ENCODE measurements at regions not wholly inside any gene's neighbourhood (a gene's known extent, or its start where the extent isn't known, plus 50 kb on each side); places are given as distances from the start of the nearest gene placed in this dataset.

DNA sequence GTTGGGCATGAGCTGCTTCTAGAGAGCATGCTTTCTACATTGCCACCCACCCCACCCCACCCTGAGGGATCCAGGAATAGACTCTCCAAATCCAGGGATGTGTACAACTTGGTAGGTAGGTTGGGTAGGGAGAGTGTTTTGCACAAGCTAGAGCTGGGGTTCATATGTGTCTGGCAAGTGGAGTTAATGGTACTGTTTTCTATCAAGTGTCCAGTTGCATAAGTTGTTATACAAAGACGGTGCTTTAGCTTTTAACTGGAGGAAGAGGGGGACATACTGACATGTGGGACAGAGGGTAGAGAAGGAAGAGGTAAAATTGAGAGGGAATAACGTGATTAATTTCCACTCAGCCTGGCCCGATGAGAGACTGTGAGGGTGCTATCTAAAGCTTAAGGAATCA lies 51.0 kb upstream of the TNC start:
- no peak for DNase-seq

DNA sequence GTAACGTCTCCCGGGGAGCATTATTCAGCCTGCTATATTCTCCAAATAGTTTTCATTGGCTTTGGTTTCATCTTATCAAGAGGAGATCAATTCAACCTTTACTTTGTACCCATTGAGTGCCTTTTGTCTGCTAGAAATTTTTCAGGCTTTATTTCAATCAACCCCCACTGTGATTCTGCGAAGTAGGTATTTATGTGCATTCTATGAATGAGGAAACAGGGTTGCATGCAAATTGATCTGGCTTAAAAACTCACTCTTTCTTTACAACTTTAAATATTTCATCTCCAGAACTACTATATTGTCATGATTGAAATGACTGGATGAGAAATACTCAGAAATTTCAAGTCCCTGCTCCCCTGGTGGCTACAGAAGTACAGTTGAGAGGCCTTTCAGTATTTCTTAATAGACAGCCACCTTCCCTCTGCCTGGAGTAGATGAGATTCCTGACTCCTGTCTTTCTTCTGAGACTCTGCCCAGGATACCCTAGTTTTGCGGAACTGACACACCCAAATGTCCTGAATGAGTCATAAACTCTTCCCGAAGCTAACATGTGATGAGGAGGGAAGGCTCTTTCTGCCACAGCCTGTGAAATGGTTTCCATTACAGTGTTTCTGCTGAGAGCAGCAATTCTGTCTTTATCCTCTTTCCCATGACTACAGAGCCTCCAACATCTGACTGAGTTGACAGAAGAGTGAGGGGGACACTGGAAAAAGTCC lies 52.6 kb upstream of the TNC start:
- no peak for DNase-seq

- no peak for DNase-seq
These were observed 54.0 kb upstream of the TNC start for GRCh38 chr9:115171921-115172388.

GRCh38 chr9:115182264-115182663 lies 64.3 kb upstream of the TNC start:
- no peak for DNase-seq

- DNase-seq = no peak
These were observed 65.5 kb upstream of the TNC start for GRCh38 chr9:115183436-115183835.

DNA sequence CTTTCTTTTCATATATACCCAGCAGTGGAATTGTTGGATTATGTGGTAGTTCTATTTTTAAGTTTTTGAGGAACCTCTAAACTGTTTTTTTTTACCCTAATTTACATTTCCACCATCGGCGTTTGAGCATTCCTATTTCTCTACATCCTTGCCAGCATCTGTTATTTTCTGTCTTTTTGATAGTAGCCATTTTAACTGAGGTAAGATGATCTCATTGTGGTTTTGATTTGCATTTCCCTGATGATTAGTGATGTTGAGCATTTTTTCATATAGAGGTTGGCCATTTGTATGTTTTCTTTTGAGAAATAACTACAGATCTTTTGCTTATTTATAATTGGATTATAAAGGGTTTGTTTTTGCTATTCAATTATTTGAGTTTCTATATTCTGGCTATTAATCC lies 71.7 kb upstream of the TNC start:
- no peak for DNase-seq

DNA sequence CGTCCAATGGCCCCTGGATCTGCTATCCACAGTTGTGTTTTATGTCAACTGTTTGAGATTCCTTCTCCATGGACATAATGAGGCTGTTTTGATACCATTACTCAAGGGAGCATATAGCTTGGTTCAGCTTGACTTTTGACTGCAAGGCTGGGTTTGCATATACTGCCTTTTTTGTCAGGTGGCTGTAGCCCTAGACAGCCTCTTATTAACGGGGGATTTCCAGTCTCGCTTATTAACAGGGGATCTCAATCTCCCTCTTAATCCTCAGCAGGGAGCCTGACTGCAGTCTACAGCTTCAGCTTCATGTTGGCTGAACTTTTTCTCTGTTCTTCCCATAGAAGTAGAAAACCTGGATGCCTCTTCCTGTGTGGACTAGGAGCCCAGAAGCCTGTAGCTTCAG lies 73.7 kb upstream of the TNC start:
- no peak for DNase-seq

DNA sequence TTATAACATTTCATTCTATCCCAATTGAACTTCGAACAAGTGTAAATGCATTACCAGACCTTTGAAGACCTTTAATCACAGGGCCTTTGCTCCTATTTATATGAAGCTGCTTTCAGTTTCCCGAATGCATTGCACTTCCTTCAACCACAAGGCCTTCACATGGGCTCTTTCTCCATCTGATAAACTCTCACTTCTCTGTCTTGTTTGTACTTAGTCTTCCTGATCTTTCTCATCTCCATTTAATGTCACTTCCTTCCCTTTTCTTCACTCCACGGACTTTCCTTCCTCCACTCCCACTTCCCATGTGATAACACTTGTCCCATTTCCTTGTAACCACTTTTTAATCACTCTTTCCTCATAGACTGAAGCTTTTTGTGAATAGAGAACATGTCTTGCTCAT lies 74.3 kb upstream of the TNC start:
- no peak for DNase-seq

GRCh38 chr9:115192835-115193525 lies 75.0 kb upstream of the TNC start:
- no peak for DNase-seq

DNA sequence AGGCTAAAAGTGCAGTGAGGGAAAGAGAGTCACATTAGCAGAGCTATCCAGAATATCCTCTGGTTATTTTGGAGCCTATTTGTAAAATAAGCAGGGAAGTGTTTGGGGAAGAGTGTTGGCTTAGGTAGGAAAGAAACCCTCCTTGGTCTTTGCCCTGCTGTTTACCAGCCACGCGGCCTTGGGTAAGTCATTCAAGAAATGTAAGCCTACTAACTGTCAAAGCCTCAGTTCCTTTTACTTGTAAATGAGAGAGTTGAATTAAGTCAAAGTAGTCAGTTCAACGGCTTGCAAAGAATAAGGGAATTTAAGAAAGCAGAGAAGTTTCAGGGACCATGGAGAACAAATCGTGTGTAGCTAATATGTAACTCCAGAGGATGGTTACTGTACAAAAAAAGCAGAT lies 75.8 kb upstream of the TNC start:
- no peak for DNase-seq

GRCh38 chr9:115194216-115194615 lies 76.3 kb upstream of the TNC start:
- DNase-seq = no peak

- DNase-seq = no peak
These were observed 78.0 kb upstream of the TNC start for GRCh38 chr9:115195912-115196311.

- DNase-seq = no peak
These were observed 79.0 kb upstream of the TNC start for GRCh38 chr9:115196919-115197318.

GRCh38 chr9:115198001-115198400 lies 80.0 kb upstream of the TNC start:
- DNase-seq = no peak

GRCh38 chr9:115200711-115201505 lies 83.0 kb upstream of the TNC start:
- DNase-seq = no peak

DNA sequence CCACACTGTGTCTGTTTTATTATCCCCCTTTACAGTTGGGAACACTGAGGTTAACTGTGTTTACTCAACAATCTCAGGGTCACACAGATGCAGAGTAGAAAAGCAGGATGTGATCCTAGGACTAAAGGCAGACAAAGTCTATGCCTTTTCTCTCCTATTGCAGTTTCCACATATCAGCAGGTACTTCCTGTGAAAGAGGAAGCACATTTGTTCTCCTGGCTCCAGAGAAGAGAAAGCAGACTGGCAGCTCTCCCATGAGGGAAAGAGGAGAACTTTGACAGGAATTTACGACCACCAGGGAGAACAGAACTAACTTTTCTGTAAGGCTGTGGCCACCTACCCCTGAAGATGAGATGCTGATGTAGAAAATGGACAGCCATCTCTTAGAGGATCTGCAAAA lies 84.2 kb upstream of the TNC start:
- DNase-seq = no peak

DNA sequence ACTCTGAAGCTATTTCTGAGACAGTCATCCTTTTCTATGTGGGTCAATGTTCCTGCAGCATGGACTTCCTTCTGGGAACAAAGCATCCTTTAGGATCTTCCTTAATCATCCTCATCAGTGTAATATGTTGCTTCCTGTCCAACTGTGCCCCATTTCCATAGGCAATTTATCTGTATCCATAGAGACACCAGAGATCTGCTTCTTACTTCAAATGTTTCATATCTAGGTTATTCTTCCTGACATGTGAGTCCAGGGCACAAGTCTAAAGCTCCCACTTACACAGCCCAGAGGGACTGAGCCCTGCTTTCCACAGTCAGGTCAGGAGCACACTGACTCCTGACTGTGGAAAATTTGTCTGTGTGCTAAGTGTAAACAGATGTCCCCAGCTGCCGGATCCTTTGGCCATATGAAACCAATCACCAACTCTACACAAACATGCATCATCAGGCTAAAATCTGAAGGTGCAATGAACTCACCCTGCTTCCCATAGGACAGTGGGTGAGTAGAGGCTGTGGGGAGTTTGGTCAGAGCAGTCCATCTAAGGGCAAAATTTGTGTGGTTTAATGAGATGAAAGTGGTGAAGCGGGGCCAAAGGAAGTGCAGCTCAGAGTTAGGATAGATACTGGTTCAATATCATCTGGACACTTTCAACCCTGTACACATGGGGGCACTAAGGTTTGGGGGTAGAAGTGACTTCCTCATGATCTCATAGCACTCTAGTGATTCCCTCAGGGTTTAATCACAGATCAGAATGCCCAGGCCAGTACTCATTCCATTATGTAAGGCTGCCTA lies 85.2 kb upstream of the TNC start:
- no peak for DNase-seq

DNA sequence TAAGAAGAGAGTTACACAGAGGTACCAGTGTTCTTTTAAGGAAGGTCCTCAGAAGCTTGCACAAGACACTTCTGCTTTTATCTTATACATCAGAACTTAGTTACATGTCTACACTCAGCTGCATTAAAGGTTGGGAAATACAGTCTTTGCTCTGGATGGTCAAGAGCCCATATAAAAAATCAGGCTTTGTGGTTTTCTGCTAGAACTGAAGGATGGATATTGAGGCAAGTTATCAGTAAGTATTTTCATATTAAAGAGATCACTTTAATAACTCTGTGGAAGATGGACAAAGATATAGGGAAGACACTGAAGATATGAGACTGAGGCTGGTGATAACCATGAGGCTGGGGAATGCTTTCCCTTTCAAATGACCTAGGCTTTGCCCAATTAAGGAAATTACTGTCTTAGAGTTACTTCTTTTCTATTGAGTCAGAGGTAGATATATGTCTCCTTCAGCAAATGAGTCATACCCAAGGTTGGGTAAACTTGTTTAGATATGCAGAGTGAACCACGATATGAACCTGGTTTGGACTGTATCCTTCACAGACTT lies 87.0 kb upstream of the TNC start:
- DNase-seq = no peak

- no peak for DNase-seq
These were observed 89.3 kb upstream of the TNC start for GRCh38 chr9:115207003-115207836.

- no peak for DNase-seq
These were observed 90.5 kb upstream of the TNC start for GRCh38 chr9:115208501-115208900.

DNA sequence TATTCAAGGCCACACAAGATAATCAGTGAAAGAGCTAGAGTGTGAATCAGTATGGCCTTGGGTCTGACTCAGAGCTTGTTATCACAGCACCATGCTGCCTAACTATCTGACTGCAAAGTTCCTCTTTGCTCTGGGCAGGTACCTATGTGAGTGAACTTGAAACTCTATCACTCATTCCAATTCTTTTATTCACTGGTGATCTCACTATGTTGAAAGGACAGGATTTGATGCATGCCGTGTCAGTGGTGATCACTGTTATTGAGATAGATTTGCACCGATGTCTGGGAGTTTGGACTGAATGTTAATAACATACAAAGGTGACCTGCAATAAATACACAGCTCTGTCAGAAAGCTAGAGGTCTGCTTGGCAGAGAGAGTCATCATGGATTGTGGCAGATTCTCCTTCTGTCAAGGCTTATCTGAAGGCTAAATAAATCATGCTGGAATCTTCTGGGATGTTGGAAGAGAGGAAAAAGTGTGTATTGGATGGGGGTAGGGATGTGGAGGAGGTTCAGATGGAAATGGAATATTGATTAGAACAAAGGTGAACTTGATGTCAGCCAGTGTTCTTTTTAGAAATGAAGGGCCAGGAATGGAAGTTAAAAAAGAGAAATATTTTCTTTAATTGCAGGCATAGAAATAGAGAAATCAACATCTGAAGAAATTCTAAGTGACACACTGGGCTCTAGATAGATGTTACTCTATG lies 91.8 kb upstream of the TNC start:
- no peak for DNase-seq
